ENCODE measurements at regions not wholly inside any gene's neighbourhood (a gene's known extent, or its start where the extent isn't known, plus 50 kb on each side); places are given as distances from the start of the nearest gene placed in this dataset.

DNA sequence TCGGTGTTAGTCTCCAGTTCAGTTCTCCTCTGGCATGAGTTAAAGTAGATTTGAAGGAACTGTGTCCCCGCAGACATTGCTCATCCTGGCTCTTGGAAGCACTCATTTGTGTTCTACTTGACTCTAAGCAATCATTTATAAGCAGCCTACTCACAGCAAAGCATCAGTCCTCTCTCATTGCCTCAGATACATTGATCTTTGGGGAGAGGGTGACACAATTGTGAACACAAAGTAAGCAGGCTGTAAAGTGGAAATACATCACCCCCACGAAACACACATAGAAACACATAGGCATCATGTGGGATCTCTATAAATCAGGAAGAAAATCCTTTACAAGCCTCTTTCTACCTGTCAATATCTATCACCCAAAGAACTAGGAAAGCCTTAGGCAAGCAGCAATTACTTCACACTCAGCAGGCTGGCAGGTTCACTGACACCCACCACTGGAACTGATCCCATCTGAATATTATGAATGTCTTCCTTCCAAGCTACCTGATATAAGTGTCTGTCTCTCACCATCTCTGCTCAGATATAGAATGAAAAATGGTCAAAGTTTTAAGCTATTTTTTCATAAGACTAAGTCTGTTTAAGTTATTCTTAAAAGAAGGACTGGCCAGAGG lies 675.8 kb downstream of the HACE1 start:
- no peak for DNase-seq

DNA sequence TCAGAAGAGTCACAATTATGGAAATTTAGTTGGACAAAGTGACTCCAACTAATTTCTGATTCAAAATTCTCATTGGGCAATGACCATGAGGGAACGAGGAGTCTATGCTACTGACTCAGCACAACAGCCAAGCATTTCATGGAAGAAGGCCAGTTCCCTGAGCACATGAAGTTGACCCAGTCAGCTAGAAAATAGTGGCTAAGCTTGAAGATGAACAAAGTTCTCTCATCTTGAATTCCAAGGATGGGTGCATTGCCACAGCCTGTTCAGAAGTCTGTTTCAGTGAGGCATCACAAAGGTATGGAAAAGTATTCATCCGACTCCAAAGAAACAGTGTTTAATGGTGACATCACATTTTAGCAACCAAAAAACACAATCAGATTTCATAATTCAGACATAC lies 676.9 kb downstream of the HACE1 start:
- no peak for DNase-seq

DNA sequence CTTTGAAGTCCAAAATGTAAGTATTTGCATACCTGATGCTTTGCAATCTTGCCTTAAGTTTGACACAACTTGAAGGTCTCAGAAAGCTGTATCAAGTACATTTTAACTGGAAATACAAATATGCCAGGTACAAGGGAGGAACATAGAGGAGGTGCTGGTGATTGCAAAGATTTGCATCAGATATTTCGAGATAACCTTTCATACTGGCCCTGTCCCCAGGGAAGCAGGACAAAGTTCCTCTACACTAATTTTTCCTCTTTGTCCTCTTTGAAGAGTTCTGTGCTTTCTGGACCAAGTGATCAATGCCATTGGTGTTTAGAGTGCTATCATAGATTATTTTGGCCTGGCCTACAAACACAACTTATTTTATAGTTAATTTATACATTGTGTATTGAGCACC lies 686.1 kb downstream of the HACE1 start:
- no peak for DNase-seq

DNA sequence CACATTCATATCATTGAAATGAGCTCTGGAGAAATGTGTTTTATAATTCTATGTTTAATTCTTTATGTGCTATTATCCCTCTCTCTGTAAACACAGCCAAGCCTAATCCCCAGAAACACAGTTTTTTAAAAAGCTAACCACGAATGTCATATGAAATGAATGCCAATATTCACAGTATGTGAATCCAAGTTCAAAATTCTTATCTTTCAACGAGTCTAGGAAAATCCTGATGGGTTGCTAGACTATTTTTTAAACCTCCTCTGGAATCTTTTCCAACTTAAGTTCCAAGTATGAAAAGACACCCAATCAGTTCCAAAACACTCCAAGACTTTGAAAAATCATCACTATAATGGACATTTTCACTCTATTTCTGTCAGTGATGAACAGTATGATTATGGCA lies 689.3 kb downstream of the HACE1 start:
- DNase-seq, result no peak

DNA sequence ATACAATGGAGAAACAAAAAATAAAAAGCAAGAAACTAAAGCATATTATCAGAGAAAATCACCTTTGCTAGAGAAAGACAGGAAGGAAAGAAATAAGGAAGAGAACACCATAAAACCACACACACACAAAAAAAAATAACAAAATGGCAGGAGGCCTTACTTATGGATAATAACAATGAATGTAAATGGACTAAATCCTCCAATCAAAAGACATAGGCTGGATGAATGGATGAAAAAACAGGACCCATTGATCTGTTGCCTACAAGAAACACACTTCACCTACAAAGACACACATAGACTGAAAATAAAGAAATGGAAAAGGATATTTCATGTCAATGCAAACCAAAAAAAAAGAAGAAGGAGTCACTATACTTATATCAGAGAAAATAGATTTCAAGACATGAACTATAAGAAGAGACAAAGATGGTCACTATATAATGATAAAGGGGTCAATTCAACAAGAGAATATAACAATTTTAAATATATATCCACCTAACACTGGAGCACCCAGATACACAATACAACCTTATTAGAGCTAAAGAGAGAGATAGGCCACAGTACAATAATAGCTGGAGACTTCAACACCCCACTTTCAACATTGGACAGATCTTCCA lies 693.6 kb downstream of the HACE1 start:
- no peak for DNase-seq

DNA sequence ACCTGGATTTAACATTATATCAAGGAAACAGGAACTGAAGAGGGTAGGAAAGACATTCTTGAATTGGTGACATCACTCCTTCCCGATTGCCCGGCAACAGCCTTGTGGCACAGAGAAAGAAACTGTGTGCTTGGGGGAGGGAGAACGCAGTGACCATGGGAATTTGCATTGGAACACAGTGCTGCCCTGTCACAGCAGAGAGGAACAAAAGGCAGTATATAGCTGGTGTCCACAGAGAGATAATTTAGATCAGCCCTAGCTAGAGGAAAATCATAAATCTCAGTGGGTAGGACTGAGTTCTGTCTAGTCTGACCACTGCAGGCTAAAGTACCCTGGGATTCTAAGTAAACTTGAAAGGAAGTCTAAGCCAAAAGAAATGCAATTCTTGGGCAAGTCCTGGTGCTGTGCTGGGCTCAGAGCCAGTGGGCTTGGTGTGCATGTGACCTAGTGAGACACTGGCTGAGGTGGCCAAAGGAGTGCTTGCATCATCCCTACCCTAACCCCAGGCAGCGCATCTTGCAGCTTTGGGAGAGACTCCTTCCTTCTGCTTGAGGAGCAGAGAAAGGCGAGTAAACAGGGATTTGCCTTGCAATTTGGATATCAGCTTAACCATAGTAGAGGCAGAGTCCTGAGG lies 697.6 kb downstream of the HACE1 start:
- DNase-seq, result no peak

DNA sequence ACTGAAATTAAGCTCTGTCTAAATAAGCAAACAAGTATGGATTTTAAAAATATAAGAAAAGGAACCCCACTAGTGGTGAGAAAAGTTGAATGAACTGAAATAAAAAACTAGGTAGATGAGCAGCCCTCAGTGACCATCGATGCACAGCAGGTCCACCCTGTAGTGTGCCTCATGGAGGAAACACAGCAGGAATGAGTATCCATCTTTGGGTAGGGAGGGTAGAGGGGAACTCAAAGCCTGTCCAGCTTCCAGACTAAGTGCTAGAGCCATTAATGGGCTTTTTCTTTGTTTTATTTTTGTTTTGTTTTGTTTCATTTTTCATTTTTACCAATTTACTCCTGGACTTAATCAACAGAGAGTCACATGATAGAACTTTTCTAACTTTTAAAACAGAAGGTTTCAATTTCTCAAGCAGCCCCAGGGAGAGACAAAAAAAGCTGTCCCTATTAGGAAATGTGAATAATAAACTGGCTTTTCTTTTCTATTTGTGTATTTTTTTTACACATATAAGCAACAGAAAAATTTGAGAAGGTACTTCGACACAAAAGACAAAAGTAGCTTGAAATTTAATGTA lies 700.6 kb downstream of the HACE1 start:
- no peak for DNase-seq

DNA sequence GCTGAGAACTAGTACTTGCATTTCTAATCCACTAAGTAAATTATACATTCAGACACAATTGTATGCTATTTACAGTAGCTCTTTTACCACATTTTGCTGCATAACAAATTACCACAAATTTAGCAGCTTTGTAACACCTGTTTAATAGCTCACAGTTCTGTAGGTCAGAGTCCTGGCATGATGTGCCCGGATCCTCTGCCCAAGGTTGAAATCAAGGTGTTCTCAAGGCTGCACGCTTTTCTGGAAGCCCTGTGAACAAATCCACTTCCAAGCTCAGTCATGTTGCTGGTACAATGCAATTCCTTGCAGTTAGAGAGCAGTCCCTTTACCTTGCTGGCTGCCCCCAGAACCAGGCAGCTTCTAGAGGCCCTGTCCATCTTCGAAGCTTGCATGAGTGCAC lies 716.0 kb downstream of the HACE1 start:
- DNase-seq, result no peak

DNA sequence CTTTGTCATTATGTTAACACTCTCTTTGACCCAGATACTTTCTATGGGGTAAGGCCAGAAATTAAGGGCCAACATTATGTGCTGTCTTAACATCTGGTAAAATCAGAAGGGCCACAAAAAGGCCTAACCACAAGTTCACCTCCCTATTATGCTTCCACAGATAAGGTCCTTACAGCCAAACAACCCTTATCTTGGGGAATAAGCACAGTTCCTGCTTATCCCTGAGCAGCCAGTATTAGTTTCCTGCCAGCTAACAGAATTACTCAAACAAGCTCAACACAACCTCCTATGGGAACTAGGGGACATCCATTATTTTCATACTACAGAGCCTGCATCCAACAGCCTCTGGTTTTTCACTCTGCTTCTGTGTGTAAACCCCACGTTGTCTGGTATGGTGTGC lies 724.8 kb downstream of the HACE1 start:
- DNase-seq, result no peak

DNA sequence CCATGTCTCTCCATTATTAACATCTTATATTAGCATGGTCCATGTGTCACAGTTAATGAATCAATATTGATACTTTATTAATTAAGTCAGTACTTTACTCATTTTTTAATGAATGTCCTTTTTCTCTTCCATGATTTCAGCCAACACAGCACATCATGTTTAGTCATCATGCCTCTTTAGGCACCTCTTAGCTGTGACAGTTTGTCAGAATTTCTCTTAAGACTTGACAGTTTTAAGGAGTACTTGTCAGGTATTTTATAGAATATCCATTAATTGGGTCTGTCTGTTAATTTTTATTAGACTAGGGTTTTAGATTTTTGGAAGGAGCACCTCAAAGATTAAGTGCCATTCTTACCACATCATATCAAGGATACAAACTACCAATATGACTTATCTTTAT lies 729.4 kb downstream of the HACE1 start:
- no peak for DNase-seq

DNA sequence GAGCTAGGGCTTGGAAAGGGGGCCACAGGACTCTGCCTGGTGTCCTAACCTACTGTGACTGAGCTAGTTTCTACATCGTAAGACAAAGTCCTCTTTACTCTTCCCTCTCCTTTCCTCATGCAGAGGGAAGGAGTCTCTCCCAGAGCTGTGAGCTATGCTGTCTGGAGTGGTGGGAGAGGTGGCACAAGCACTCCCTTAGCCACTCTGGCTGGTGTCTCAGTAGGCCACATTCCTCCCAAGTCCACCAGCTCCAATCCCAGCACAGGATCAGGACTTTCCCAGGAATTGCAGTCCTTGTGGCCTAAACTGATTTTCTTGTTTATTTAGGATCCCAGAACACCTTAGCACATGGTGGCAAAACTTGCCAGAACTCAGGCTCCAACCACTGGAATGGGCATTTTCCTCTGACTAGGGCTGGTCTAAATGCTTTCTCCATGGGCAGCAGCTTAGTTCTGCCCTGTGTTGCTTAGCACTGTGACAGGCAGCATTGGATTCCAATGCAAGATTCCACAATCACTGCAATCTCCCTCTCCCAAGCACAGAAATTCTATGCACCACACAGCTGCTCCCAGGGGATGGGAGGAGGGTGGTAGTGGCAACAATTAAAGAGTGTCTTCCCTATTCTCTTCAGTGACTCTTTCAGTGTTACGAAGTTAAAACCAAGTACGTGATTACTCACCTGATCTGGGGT lies 733.3 kb downstream of the HACE1 start:
- DNase-seq, result no peak

DNA sequence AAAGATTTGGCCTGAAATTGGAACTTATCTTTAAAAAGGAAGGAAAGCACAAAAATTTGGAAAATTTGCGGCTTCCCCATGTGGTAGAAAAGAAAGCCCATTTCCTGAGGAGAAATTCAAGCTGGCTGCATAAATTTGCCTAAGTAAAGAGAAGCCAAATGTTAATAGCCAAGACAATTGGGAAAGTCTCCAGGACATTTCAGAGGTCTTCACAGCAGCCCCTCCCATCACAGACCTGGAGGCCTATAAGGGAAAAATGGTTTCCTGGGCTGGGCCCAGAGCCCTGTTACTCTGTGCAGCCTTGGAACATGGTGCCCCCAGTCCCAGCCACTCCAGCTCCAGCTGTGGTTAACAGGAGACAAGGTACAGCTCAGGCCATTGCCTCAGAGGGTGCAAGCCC lies 736.5 kb downstream of the HACE1 start:
- no peak for DNase-seq

DNA sequence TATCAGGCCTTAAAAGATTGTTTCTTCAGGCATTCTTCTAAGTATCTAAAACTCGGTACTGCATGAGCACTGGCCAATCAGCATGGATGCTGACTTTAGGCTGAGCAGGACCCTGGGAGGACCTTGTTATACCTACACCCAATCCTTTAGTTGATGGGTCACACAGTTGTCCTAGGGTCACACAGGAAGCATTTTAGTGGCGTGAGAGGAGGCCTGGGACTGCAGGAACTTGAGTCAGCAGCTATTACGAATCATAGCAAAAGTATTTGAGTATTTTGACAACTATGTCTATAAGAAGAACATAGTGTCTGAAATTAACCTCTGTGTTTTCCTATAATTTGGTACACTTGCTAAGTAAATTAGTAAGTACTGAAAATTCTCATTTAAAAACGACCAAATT lies 741.4 kb downstream of the HACE1 start:
- DNase-seq, result no peak

DNA sequence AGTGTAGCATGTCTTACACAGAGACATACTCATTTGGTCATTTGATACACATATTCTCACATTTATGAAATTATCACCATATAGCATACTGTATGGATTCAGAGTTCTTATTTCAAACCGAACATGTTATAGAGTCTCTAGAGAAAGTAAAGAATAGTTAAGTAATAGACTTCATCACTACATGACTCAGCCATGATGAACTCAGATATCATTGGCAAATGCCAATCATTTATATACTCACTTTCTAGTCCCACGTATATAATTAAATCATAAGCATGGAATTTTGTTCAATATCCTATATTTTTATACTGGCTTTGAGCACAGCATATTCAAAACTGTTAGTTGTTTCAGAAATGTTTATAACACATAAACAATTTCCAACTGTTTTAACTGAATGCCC lies 749.9 kb downstream of the HACE1 start:
- no peak for DNase-seq

DNA sequence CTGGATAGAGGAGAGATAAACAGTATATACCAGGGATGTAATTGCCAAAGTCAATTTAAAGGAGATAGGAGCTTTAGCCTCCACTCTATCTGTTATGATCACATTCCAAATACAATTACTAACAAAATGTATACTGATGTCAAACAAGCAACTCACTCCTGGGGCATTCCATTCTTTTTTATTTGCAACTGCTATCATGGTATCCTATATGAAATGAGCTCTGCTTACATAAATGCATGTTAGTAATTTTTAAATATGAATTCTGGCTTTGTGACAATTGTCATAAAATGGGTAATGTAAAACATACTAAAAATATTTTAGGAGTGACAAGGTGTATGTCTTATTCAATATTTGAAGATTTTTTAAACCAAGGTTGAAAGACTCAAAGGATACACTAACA lies 751.1 kb downstream of the HACE1 start:
- no peak for DNase-seq

DNA sequence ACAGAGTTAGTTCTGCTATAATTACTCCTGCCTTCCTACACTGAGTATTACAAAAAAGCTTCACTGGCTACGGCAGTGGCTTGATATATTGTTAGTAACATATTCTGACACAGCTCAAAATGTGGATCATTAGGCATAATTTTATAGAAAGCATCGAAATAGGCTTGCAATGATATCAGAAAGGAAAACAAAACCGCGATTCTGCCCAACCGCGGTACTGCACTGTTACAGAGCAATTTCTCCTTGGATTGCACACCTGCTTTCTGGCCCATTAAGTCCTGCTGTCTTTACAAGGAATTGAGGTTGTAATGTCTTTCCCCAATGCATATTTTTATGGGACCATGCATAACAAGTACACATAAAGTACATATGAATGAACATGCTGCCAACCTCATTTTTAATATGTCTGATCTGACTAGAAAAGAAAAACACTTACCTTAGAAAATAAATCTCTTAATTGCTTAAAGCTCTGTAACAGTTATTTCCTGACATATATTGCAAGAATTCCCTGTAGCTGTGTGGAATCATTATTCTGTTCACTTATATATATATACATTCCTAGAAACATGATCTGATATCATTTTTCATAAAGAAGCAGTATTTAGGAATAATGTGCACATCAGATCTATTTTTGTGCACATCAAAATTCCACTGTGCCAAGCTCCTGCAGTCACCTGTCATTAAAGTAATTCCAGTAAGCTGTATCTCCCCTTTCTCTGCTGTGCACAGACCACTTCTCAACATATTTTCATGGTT lies 763.9 kb downstream of the HACE1 start:
- DNase-seq, result no peak

DNA sequence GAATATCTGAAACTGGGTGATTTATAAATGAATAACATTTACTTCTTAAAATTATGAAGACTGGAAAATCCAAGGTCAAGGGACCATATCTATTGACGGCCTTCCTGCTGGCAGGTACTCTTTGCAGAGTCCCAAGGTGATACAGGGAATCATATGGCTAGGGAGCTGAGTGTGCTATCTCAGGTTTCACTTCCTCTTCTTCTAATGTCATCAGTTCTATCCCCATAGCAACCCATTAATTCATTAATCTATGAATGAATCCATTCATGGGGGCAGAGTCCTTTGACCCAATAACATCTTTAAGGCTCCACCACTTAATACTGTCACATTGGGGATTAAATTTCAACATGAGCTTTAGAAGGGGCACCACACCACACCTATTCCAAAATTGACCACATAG lies 772.0 kb downstream of the HACE1 start:
- no peak for DNase-seq

DNA sequence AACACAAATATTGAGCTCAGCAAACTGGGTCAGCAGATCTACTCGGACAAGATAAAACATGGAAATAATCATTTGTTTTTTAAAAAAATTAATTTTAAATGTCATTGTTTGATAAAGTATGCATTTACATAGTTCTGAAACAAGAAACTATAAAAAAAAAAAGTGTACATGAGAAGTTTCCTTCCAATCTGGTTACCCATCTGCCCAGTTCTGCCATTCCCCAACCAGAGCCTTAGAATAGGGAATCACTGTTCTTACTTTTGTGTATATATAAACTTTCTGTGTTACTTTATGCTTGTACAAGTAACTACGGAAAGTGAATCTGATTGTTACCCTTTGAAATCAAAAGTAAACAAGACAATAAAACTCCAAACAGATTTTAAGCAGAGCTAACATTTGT lies 791.4 kb downstream of the HACE1 start:
- DNase-seq, result no peak

DNA sequence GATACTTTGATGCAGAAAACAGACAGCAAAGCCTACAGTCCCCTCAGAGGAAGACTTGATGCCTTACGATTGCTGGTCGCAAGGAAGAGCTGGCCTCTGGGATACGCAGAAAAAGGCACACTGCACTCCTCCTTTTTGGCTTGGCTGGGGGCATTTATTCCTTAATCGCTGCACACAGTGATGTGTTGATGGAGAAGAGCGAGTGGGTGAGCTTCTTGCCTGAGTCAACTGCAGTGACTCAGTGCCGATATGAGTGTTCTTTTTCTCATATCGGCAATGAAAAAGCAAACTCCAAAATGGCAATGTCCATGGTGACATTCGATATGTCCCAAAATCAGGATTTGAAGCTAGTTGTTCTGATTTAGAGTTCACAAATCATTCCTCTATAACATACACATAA lies 794.8 kb downstream of the HACE1 start:
- no peak for DNase-seq

DNA sequence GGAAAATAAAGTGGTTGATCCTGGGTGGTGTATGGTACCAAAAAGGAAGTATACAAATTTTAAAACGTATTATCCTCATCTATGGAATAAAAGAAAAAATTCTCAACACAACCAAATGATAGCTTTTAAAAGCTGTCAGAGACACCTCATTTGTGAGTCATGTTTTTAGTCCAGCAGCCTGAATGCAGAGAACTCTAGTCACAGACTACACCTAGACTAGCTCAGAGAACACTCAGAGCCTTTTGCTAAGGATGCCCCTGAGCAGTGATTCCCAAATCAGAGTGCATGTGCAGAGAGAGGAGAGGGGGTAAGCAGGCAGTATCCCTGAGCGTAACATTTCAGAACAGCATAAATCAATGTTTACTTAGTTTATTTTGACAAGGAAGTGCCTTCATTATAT lies 809.3 kb downstream of the HACE1 start:
- no peak for DNase-seq

DNA sequence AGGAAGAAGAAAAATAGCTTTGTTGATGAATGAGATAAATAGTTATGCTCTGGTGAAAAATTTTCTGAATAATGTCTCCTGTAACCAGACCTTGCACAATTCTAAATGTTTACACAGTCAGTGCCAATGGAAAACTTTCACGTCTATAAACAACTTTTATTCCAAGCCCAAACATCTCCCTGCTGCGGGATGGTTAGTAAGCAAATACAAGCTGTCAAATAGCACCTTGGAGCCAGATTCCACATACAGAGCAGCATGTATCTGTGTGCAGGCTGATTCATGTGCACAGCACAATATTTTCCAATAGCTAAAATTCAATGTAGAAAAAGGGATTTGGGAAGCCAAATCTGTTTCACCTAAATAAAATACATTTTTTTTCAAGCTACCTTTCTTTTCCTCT lies 813.3 kb downstream of the HACE1 start:
- no peak for DNase-seq

DNA sequence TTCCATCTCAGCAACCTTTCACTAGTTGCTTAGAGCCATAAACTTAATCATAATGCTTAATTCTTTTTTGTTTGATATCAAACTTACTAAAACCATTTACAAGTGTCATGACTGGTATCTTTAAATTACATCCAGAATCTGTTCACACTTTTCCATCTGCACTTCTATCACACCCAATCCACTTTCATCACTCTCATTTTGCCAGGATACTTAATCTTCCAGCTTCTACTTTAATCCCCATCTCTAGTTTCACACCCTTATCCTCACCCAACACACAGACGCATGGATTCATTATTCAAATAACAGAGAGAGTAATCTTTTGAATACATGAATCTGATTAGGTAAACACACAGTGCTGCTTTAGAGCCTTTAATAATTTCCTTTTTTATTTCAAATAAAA lies 828.4 kb downstream of the HACE1 start:
- no peak for DNase-seq

DNA sequence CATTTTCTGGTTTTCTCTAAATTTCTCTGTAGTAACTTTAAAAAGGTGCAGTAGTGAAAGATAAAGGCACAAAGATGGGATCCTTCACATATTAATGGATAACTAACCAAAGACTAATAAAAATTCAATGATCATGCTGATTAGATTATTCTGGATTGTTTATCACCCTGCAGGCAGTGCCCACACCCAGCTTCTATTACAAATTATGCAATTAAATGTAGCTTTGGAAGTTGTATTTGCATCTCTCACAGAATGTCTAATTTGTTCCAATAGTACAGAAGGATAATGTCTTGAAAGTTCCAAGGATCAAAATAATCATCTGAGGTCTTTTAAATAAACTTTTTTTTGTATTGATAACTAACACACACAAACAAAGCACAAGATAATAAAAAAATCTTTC lies 837.6 kb downstream of the HACE1 start:
- DNase-seq, result no peak
